ENCODE measurements at regions not wholly inside any gene's neighbourhood (a gene's known extent, or its start where the extent isn't known, plus 50 kb on each side); places are given as distances from the start of the nearest gene placed in this dataset.
"Not testable (repeated sequence)": the region's sequence is repeated elsewhere in the genome, so short reads cannot be mapped to it uniquely, and the experiment has no call there.

DNA sequence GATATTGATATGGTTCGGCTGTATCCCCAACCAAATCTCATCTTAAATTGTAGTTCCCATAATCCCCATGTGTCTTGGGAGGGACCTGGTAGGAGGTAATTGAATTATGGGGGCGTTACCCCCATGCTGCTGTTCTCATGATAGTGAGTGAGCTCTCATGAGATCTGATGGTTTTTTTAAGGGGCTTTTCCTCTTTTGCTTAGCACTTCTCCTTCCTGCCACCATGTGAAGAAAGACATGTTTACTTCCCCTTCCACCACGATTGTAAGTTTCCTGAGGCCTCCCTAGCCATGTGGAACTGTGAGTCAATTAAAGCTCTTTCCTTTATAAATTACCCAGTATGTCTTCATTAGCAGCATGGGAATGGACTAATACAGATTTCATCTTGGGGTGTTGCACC is 358.6 kb downstream of the TXNL1 start:
- not testable (repeated sequence) for DNase-seq (ENCODE audit: low read depth in 2 of 2)

DNA sequence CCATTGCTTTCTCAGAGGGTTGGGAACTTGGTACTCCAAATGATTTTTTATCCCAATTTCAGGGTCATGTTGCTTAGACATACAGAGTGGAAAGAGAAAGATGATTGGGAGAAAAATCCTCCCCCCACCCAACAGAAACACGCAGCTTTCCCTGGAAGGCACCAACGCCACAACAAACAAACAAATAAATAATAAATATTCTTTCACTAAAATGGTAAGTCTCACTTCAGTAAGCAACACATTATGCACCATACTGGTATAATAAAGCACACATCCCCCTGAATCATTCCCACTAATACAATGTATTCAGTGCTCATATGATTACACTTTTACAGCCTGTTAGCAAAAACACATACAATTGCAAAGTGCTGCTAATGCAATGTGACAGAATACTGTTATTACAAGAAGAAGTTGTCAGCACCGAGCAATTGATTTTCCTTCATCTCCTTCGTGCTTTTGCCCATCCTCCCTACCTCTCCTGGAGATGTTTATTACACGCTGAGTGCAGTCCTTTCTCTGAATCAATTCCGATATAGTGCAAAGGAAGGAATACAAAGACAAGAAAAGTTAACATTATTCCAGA is 359.9 kb downstream of the TXNL1 start:
- DNase-seq (ENCODE audit: low read depth in 2 of 2): no peak

DNA sequence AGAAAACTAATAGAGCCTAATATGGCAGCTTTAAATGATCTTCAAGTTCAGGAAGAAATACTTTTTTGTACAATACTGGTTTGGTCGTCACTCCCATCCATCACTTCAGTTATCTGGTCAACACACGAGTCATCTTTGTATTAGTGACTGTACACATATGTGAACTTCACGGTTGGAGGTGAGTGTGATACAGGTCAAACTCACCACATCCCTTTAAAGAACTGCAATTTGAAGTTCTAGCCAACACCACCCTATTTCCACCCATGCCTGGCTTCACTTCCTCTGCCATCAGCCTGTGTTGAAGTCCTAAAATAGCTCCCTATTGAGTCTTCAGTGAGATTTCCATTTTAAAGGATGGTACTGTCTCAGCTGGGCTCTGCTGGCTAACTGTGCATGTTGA is 361.9 kb downstream of the TXNL1 start:
- no peak for DNase-seq (ENCODE audit: low read depth in 2 of 2)

DNA sequence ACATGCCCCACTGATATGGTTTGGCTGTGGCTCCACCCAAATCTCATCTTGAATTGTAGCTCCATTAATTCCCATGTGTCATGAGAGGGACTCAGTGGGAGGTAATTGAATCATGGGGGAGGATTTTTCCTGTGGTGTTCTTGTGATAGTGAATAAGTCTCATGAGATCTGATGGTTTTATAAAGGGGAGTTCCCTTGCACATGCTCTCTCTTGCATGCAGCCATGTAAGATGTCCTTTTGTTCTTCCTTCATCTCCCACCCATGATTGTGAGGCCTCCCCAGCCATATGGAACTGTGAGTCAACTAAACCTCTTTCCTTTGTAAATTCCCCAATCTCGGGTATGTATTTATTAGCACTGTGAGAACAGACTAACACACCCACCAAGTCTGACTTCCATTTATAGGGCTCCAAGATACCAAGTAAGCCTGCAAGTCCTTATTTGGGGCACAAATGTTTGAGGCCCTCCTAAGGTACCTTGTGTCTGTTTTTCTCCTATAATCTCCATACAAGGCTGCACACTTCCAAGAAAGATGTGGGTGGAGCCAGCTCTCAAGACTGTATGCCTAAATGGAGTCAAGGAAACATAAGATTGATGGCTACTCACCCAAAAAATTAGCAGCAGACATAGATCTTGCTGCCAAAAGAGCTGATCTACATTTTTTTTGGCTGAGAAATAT is 364.7 kb downstream of the TXNL1 start:
- no peak for DNase-seq (ENCODE audit: low read depth in 2 of 2)

DNA sequence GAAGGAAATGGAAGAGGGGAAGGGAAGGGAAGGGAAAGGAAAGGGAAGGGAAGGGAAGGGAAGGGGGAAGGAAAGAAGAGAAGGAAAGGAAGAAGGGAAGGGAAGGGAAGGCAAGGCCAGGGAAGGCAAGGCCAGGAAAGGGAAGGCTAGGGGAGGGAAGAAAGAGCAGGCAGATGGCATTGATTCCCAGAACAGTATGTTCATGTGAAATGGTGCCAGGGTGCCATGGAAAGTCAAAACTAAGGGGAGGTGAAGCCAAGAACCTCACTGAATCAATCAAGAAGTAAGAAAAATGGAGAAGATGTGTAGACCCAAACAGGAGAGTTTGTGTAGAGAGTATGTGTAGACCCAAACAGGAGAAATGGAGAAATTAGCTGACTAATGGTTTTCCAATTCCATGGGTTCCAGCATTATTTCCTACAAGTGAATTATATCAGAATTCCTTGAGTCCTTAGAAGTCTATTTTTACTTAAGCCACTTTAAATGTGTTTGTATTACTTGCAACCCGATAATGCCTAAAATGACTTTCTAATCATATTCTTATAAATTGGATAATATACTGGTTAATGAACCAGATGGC is 367.6 kb downstream of the TXNL1 start:
- DNase-seq (ENCODE audit: low read depth in 2 of 2): no peak

DNA sequence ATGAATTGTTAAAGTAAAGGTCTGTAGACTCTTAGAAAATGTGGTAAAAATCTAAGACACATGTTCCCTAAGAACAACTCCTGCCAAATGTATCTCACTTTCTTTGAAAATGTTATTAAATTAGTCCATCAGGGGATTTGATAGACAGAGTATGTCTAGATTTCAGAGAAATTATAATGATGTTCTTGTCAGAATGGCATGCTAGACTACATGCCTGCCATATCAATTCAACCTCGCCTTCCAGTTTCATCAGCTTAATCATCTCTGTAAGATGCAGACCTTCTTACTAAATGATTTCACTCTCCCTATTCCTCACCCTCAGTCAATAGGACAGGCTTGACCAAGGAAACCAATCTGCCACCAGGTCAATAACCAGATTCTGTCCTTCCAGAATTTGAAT is 368.4 kb downstream of the TXNL1 start:
- DNase-seq (ENCODE audit: low read depth in 2 of 2): no peak

DNA sequence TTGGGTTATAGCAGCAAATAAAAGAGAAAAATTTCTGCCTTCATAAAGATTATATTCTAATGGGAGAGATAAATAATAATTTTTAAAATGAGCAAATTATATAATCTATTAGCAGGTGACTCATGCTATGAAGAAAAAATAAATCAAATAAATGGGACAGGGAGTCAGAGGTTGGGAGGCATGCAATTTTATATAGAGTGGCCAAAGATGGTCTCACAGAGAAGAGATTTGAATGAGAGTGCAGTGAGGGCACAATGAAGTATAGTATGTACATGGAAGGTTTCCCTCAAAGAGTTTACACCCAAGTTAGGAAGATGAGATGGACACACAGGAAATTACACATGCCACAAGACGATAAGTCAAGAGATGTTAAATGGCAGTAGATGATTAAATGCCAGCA is 369.4 kb downstream of the TXNL1 start:
- no peak for DNase-seq (ENCODE audit: low read depth in 2 of 2)

DNA sequence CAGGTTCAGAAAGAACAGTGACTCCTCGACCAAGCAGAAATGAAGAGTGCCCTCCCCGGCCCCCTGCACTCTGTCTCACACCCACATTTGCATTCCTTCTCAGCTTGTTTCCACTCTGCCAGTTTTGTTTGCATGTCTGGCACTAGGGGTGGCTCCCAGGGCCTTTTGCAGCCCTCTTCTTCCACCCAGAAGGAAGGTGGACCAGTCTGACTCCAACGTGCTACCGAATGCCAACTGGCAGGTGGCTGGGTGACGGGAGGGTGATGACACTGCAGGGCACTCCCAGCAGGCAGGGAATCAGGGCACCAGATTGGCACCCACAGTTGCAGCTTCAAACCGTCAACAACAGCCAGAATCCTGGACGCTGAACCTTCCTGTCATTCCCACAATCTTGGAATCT is 371.1 kb downstream of the TXNL1 start:
- DNase-seq (ENCODE audit: low read depth in 2 of 2): no peak

DNA sequence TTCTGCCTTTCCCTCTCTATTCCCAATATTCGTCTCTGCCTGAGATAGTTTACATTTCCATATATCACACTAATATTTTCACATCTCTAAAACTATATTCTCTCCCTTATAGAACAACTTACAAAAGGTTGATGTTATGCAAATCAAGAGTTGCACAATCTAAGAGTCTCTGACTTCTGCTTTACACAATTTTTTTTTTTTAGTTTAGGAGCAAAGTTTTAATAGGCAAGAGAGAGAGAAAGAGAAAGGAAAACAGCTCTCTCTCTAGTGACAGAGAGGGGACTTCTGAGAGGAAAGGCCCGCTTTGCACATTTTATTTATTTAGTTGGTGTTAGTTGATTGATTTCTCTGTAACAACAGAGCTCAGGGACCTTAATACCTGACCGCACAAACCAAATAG is 380.2 kb downstream of the TXNL1 start:
- no peak for DNase-seq (ENCODE audit: low read depth in 2 of 2)

DNA sequence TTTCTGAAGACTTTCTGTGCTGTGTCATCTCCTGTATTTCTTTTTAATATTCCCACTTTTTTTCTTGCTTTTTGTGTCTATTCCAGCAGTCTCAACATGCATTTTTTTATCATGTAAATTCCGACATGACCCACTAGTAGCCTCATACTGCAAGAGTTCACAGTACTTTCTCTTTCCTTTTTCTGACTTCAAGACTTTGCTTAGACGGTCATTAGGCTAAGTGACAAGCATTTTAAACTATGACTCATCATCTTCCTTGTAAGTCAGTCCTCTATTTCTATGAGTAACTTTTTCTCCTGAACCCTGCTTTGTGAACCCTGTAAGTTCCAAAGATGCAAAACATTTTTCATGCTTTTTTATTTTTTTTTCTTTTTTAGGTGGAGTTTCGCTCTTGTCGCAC is 381.2 kb downstream of the TXNL1 start:
- DNase-seq (ENCODE audit: low read depth in 2 of 2): peak in 1 of 2 donors; percentile 36

DNA sequence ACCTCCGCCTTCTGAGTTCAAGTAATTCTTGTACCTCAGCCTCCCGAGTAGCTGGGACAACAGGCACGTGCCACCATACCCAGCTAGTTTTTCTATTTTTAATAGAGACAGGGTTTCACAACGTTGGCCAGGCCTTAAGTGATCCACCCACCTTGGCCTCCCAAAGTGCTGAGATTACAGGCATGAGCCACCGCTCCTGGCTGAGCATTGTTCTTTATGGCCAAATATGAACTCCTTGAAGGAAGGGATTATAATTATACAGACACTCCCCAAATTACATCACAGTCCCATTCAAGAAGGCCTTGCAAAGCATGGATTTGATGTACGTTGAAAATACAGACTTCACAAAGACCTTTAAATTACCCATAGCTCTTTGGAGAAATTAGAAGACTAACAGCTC is 381.7 kb downstream of the TXNL1 start:
- no peak for DNase-seq (ENCODE audit: low read depth in 2 of 2)

DNA sequence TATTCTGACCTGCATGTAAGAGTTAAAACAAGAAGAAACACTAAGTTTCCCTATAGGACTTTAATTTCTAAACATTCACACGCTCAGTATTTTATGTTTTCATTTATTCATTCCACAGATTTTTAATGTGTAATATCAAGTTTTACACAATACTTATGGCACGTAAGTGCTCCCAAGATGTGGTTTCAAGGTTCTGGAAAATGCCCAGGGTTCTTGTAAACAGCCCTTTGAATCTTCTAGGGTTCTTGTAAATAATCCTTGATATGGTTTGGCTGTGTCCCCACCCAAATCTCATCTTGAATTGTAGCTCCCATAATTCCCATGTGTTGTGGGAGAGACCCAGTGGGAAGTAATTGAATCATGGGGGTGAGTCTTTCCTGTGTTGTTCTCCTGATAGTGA is 383.0 kb downstream of the TXNL1 start:
- DNase-seq (ENCODE audit: low read depth in 2 of 2): no peak

DNA sequence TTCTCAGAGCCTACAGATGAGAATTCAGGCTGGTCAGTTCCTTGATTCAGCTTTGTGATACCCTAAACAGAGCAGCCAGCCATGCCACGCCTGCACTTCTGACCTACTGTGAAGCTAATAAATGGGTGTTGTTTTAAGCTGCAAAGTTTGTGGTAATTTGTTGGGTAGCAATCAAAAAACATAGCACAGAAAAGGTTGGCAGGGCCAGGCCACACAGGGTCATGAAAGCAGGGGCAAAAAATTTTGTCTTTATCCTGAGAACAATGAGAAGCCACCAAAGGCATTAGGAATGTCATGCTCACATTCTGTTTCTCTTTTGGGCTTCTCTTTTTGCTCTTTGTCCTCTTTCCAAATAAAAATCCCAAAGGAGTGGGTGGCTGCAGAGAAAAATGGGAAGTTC is 385.9 kb downstream of the TXNL1 start:
- no peak for DNase-seq (ENCODE audit: low read depth in 2 of 2)

DNA sequence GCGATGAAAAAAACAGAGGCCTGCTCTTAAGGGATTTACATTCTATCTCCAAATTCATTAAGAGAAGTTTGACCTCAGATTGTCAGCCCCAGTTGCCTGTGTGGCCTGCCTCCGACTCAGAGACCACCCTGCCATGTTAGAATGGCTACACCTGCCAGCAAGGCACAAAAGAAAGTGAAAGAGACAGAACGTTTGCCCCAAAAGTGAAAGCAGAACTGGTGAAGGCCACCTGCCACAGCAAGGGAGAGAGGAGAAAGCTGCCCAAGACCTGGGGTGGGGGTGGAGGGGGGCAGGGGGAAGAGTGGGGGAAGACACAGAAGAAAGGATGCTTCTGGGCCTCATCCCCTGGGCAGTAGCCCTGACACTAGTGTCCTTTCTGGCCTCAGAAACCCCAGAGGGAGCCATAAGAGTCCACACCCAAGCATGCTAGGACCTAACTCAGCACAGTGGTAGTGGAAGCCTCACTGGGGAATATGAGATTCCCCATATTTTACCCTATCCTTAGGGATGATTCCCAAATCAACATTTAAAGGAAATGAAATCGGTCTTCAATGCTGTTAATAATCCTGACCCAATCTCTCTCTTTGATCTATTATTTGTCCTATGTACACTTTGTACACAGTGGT is 389.7 kb downstream of the TXNL1 start:
- no peak for DNase-seq (ENCODE audit: low read depth in 2 of 2)

DNA sequence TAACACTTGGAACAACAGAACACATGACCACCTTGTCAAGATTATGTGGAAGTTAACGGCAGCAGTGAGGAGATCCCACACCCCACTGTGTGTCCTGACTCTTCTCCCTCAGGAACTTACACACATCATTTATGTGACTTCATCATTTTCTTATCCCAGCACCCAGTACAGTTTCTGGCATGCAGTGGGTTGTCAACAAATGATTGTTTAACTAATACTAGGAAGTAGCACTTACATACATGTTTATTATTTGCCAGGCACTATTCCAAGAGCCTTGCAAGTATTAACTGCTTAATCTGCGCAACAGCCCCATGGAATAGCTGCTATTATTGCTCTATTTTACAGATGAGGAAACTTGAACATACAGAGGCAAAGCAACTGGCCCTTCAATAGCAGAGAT is 391.5 kb downstream of the TXNL1 start:
- DNase-seq (ENCODE audit: low read depth in 2 of 2): no peak

DNA sequence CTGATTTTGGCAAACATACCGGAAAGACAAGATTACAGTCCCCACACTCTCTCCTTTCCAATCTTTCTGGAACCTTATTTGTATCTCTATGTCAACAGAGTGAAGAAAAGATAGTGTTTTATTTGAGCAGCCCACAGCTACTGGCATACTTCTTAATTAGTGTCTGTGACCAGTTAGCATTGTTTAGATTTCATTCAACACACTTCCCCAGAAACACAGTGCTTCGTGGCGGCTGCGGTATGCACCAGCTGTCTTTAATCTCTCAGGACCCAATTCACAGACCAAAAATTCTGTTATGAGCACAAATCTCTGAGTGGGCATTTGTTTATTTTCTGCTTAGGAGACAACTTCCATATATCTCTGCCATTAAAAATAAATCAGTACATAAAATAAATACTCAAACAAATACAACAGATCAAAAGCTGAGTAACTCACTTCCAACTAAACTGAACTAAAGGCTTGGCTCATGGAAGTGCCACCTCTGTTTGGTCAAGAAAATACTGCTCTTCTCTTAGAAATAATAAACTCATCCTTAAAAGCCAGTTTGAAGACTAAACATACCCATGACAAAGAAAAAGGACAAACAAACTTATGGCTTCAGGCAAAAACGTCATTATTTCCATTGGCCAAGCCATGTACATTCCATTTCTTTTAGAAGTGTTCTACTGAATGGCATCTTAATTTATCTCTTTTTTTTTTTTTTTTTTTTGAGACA is 392.4 kb downstream of the TXNL1 start:
- DNase-seq (ENCODE audit: low read depth in 2 of 2): peak in 1 of 2 donors; percentile 2

DNA sequence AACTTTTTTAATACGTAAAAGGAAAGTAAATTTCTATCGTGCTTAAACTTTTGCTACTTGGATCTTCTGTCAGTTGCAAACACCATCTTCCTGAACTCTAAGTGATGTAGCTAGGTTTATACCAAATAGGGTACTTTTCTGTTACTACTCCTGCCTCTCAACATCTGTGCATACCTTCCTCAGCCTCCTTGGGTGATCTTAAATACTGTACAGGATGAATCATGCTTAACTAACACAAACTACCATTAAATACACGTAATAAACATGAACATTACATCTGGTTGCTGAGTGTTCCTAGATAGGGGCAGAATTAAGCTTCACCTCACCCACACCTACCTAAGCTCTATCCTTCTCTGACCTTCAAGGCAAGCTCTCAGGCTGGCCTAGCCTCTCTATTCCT is 398.0 kb downstream of the TXNL1 start:
- DNase-seq (ENCODE audit: low read depth in 2 of 2): no peak

DNA sequence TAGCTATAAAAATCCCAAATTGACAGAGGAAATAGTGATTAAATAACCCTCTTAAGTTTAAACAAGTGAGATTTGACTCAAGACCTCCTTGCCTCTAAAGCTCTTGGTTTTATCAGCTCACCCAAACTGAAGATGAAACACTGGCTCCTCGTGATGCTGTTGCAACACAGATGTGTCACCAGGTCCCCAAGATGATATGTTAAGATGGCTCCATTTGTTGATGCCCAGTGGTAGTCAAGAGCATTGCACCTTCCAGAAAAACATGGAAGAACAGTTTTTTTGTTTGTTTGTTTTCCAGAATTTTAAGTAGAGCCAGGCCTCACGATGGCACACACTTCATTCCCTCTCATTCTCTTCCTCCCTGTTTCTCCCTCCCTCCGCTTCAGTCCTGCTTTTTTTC is 399.8 kb downstream of the TXNL1 start:
- no peak for DNase-seq (ENCODE audit: low read depth in 2 of 2)

DNA sequence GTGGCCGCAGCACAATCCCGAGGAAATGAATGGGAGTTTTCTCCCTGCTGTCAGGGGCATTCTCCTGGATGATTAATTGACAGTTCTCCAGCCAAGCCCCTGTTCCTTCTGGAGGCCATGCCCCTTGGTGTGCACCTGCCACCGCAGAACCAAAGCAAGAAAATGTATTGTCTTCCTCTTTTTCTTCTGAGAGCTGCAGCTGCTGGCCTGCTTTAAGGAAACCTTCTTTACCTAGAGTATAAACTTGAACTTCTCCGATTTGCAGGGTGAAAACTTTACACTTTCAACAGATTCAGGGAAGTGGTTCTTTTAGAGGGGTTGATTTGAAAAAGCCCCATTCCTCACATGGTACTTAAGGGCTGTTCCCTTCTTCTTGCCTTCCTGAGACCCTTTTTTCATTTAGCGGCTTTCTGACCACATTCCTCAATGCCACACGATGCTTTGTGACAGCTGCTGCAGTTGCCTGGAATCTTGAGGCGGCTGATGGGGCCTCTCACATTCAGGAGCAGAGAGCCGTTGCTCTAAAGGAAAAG is 402.8 kb downstream of the TXNL1 start:
- peak in 1 of 2 donors; percentile 9 for DNase-seq (ENCODE audit: low read depth in 2 of 2)

DNA sequence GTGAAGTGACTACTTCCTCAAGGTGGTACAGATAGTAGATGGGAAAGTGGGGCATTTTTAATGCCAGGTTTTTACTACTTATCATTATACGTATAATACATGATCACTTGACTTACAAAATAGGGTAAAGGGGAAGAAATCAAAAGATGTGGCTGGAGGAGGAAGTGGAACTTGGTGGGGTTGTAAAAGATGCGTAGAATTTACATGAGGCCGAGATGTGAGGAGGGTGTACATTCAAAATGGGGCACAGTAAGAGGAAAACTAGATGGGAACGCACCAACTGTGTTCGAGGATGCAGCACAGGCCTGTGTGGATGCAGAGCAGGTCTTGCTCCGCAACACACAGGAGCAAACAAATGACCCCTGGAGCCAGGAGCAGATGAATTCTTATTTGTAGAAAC is 403.3 kb downstream of the TXNL1 start:
- no peak for DNase-seq (ENCODE audit: low read depth in 2 of 2)

DNA sequence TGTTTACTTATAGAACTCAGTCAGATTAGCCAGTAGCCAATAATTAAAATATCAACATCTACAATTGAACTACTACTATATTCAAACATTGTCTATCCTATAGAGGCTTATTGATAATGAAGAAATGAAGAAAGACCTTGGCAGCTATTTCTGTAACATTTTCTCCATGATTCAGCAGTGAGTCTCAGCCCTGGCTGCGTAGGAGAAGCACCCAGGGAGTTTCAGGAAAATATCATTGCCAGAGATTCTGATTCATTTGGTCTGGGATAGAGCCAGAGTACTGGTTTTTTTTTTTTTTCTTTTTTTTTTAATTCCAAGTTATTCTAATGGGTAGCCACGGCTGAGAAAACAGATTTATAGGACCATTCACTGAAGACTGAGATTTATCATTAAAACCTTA is 404.8 kb downstream of the TXNL1 start:
- peak in 1 of 2 donors; percentile 35 for DNase-seq (ENCODE audit: low read depth in 2 of 2)

DNA sequence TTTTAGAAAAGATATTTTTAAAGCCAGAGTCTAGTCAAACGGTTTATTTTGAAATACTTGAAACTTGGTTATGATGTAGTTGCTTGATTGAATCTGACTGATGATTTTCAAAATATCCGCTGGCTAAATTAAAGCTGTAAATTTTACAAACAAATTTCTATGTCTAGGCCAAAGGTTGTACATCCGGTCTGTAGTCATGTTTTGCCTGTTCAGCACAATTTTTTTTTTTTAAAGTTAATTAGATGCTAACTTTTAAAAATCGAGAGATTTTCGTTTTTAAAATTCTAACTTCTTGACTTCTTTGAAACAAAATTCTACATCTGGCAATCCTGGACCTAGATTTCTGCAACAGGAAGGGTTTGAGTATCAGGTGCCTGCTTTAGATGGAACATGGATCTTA is 412.4 kb downstream of the TXNL1 start:
- no peak for DNase-seq (ENCODE audit: low read depth in 2 of 2)

Measured in lung microvascular endothelial cell (primary cell).